ENCODE measurements at regions not wholly inside any gene's neighbourhood (a gene's known extent, or its start where the extent isn't known, plus 50 kb on each side); places are given as distances from the start of the nearest gene placed in this dataset.

DNA sequence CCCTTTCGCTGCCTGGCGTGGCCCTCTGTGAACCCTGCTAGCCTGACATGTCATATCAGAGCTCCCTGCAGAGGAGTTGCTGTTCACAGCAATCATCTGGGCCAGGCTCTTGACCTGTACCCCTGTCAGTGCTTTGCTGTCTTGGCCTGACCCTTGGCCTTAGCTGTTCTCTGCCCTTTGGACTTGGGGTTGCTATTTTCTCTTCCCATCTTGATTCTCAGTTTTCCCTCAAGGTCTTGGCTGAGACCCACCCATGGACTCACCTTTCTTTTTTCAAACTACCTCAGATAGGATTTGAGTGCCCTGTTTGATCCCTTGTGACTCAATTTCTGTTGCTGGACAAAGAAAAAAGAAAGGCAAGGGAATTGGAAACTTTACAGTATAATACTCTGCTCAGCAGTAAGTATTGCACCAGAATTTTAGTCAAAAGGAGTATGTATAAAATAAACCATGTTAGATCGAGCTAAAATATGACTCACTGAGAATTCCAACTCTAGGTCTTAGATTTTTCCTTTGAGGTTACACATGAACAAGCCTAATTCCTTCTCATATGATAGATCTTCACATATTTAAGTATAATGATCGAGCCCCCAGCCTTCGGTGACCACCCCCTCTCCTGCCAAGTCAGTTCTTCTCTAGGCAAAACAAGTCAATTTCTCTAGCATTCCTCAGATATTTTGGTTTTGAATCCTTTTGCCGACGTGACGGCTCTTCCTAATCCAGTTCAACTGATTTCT lies 110.5 kb downstream of the NGF start:
- TF ChIP-seq POLR2AphosphoS5 (IDR thresholded peaks at IDR 0.05) (no peak), POLR2A (IDR thresholded peaks at IDR 0.05) (no peak), EP300 (IDR thresholded peaks at IDR 0.05; ENCODE audit: low read depth) (no peak)
- TF ChIP-seq, protein P1, sequence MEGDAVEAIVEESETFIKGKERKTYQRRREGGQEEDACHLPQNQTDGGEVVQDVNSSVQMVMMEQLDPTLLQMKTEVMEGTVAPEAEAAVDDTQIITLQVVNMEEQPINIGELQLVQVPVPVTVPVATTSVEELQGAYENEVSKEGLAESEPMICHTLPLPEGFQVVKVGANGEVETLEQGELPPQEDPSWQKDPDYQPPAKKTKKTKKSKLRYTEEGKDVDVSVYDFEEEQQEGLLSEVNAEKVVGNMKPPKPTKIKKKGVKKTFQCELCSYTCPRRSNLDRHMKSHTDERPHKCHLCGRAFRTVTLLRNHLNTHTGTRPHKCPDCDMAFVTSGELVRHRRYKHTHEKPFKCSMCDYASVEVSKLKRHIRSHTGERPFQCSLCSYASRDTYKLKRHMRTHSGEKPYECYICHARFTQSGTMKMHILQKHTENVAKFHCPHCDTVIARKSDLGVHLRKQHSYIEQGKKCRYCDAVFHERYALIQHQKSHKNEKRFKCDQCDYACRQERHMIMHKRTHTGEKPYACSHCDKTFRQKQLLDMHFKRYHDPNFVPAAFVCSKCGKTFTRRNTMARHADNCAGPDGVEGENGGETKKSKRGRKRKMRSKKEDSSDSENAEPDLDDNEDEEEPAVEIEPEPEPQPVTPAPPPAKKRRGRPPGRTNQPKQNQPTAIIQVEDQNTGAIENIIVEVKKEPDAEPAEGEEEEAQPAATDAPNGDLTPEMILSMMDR (IDR thresholded peaks at IDR 0.05) = no peak
